ENCODE measurements at regions not wholly inside any gene's neighbourhood (a gene's known extent, or its start where the extent isn't known, plus 50 kb on each side); places are given as distances from the start of the nearest gene placed in this dataset.

DNA sequence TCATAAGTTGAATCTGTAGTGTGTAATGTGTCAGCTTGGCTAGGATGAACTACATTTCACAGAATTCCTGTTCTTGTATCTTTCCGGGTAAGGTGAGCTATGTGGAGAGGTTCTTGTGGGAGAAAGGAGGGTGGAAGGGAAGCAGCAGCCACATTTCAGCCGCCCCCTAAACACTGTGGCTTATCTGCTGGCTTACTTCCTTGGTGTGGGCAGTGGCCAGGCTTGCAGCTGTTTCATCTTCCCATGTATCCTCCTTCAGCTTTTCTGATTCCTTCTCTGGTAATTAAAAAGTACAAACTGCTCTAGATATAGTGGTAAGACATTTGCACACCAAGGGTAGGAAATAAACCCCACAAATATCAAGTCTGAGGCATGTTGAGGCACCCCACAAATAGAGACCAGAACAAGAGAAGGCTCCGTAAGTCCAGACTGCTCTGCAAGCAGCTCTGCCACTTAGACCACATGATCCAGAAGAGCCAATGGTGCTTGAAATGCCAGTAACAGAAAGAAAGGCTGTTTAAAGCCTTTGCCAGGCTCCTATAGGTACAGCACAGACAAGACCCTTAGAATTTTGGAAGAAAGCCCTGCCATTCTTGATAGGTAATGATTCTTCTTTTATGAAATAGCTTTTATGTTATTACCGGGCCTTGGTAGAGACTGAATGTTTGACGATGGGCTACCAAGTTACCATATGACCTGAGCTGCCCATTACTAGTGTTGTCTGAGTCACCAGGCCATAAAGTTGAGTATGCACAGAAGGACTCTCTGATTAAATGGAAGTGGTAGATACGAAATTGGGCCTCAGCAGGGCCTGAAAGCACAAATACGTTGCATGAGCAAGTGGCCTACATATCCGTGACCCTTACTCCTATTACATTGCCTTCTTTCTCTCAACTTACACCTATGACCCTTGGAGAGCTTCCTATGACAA lies 215.0 kb upstream of the SGK1 start:
- no peaks in the 10 kb centered on the region for H3K27me3 Mint-ChIP-seq
- no peaks in the 10 kb centered on the region for H3K9me3 Mint-ChIP-seq
- H3K27ac Mint-ChIP-seq, result no peak overlapping the region
- H3K36me3 Mint-ChIP-seq, result no peaks in the 10 kb centered on the region
- H3K4me3 Mint-ChIP-seq, result no peak overlapping the region
- peaks cover 55% of the 10 kb centered on the region for H3K4me1 Mint-ChIP-seq

DNA sequence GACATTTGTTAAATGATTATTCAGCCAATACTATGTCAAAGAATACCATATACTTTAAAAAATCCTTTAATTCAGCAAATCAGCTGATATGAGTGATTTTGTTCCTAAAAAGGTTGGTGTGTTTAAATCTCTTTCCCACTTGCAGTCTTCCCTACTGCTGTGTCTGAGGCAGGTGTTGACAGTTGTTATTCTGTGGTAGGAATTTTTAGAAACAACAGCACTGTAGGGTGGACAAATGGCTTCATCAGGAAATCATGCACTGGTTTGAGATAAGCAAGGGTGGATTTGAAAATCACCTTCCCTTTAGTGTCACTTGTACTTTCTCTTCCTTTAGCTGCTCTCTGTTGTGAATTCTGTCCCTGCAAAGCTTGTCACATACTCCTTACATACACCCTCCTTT lies 213.7 kb upstream of the SGK1 start:
- Mint-ChIP-seq H3K4me1 (peaks cover 58% of the 10 kb centered on the region), H3K4me3 (no peak overlapping the region), H3K27me3 (no peaks in the 10 kb centered on the region), H3K36me3 (no peaks in the 10 kb centered on the region), H3K9me3 (no peaks in the 10 kb centered on the region), H3K27ac (no peak overlapping the region)

DNA sequence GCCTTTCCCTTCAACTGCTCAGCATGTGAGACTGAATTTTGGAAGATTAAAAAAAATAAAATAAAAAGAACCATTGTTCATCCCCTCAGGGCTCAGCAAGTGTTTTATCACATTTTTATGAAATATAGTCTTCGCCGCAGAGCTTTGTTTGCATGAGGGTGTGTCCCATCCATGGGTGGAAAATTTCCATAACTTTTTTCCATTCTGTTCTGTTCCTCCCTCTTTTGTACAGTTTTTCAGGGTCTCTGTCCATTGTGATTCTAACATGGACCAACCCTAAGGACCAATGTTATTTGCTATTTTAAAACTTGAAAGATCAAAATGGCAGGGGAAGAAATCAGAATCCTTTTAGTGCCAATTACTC lies 213.3 kb upstream of the SGK1 start:
- H3K27ac Mint-ChIP-seq, result no peak overlapping the region
- no peak overlapping the region for H3K4me3 Mint-ChIP-seq
- peaks cover 56% of the 10 kb centered on the region for H3K4me1 Mint-ChIP-seq
- no peaks in the 10 kb centered on the region for H3K27me3 Mint-ChIP-seq
- H3K9me3 Mint-ChIP-seq, result no peaks in the 10 kb centered on the region
- H3K36me3 Mint-ChIP-seq, result no peaks in the 10 kb centered on the region

DNA sequence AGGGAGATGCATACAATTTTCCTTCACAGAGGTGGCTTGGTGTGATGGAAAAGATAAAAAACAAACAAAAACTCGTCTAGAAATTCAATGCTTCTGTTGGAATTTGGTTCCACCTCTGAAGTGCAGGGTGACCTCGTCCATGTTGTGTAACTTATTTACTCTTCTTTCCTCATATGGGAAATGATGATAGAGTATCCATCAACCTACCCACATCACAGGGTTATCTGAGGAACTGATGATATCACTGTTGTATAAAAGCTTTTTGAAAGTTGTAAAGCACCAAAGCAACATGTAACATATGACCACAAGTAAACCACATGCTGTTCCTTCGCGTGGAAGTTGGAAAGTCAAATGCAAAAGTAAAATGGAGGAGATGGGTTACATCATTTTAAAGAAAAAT lies 212.0 kb upstream of the SGK1 start:
- Mint-ChIP-seq H3K36me3 (no peaks in the 10 kb centered on the region), H3K27me3 (no peaks in the 10 kb centered on the region), H3K4me1 (peaks cover 49% of the 10 kb centered on the region), H3K9me3 (no peaks in the 10 kb centered on the region), H3K4me3 (no peak overlapping the region), H3K27ac (peak overlapping the region; percentile 76)

DNA sequence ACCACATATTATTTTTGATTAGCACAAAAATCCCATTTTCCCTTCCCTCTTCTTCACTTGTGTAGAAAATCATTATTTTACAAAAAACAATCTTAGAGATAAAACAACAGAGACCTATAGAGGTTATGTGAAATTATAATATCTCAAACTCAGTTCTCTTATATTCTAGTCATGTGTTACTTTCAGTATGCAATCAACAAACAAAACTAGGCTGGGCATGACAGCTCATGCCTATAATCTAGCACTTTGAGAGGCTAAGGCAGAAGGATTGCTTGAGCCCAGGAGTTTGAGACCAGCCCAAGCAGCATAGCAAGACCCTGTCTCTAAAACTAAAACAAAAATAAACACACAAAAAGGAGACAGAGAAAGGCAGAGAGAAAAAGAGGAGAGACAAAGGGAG lies 211.4 kb upstream of the SGK1 start:
- Mint-ChIP-seq H3K27ac (no peak overlapping the region), H3K36me3 (no peaks in the 10 kb centered on the region), H3K4me3 (no peak overlapping the region)

DNA sequence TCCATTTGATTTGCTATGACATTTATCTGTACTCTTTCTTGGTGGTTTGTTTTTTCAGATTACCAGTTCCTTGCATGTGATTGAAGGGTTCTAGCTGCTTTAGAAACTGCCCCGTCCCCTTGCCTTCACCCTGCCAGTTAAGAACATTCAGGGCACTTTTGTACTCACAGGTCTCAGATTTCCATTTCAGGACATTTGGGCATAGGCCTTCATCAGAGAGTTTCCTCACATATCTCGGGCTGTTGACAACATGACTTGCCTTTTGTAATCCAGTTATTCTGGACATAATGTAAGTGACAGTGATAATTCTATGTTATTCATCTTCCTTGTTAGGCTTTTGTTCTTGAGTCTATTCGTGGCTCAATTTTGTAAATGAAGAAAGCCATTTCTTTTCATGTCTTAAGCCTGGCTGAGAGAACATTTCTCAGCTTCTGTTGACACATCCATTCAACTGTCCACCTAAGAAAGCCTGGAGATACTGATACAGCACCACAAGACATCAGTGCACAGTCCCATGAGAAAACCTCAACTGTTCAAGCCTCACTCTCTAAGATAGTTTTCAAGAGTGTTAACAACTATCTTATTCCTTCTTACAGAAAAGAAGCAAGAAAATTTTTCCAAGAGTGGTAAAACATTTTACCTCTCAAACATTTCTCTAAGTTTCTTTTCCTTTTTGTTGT lies 209.3 kb upstream of the SGK1 start:
- Mint-ChIP-seq H3K4me3 (no peak overlapping the region), H3K9me3 (no peaks in the 10 kb centered on the region), H3K4me1 (peaks cover 47% of the 10 kb centered on the region), H3K27ac (no peak overlapping the region), H3K36me3 (no peaks in the 10 kb centered on the region), H3K27me3 (no peaks in the 10 kb centered on the region)

More for the DNA sequence above, 211.4 kb upstream of the SGK1 start:
- H3K4me1 Mint-ChIP-seq, result peaks cover 47% of the 10 kb centered on the region
- H3K9me3 Mint-ChIP-seq, result no peaks in the 10 kb centered on the region
- no peaks in the 10 kb centered on the region for H3K27me3 Mint-ChIP-seq

DNA sequence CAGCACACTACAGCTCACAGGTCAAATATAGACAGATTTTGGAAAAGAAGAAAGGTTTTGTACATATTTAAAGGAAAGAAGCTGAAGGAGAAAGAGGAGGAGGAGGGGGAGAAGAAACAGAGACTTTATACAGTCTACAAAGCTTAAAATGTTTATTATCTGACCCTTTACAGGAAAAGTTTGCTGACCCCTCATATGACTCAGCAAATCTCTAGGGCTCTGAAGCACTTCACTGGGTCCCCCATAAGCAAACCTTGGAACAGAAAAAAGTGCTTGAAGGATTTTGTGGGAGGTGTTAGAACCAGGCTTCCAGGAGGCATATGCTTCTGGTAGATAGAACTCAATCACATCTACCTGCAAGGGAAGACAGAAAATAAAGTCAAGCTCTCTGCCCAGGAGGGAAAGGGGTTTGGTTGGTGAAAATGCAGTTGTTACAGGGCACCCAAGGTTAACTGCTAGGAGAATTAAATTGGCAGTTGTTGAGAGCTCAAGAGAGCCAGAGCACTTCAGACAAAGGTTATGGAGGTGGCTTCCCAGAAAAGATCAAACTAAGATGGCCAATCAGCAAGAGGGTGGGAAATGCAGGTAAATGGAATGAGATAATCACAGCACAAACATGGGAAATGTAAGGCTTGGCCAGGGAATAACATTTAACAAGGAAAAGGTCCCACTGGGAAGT lies 207.4 kb upstream of the SGK1 start:
- H3K27me3 Mint-ChIP-seq, result no peaks in the 10 kb centered on the region
- no peaks in the 10 kb centered on the region for H3K9me3 Mint-ChIP-seq
- H3K27ac Mint-ChIP-seq, result peak overlapping the region; percentile 8
- no peaks in the 10 kb centered on the region for H3K36me3 Mint-ChIP-seq
- H3K4me3 Mint-ChIP-seq, result no peak overlapping the region
- H3K4me1 Mint-ChIP-seq, result peaks cover 56% of the 10 kb centered on the region

DNA sequence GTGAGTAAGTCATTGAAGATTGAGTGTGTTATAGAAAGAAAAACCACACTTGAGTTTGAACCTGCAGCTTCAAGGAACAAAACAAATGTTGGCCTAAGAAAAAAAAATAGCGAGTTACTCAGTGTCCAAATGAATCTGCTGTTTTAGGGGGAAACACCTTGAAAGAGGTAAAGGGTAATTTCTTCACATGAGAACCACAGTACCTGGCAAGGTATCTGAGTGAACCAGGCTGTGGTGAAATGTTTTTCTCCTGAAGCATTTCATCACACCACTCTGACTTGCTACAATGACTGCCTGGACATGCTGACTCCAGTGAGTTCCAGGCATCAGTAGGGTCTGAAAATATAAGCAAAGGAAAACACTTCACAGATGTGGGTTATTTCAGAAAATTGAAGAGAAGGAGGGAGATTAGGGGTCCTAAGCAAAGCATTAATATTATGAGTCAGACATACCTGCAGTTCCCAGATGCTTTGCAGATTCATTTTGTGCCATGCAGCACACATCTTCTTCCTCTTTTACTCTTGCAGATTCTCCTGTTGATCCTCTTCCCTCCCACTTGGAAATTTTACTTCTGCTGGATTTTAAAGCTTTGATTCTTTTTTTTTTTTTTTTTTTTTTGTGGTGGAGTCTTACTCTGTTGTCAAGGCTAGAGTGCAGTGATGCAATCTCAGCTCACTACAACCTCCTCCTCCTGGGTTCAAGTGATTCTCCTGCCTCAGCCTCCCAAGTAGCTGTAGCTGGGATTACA lies 206.2 kb upstream of the SGK1 start:
- H3K4me1 Mint-ChIP-seq, result peaks cover 55% of the 10 kb centered on the region
- H3K4me3 Mint-ChIP-seq, result no peak overlapping the region
- peak overlapping the region; percentile 56 for H3K27ac Mint-ChIP-seq
- no peaks in the 10 kb centered on the region for H3K27me3 Mint-ChIP-seq
- H3K36me3 Mint-ChIP-seq, result no peaks in the 10 kb centered on the region
- H3K9me3 Mint-ChIP-seq, result no peaks in the 10 kb centered on the region

DNA sequence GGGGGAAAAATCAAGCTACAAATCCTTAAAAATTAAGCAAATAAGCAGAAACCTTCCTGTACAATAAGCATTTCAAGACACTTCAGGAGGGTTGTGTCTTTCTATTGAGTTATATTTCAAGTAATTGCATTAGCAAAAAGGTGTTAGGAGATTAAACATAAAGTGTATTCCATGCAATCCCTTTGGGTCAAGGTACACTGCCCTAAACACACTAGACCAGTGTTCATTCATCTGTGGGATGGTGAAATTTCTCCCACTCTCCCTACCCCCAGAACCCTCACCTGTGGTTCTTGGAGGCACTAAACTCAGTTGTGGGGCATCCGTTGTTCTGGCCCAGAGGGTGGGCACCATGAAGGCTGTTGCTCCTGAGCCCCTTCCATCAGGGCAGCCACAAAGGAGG lies 205.1 kb upstream of the SGK1 start:
- no peaks in the 10 kb centered on the region for H3K36me3 Mint-ChIP-seq
- no peaks in the 10 kb centered on the region for H3K9me3 Mint-ChIP-seq
- no peak overlapping the region for H3K4me3 Mint-ChIP-seq
- H3K27me3 Mint-ChIP-seq, result no peaks in the 10 kb centered on the region
- H3K27ac Mint-ChIP-seq, result no peak overlapping the region
- H3K4me1 Mint-ChIP-seq, result peaks cover 64% of the 10 kb centered on the region

DNA sequence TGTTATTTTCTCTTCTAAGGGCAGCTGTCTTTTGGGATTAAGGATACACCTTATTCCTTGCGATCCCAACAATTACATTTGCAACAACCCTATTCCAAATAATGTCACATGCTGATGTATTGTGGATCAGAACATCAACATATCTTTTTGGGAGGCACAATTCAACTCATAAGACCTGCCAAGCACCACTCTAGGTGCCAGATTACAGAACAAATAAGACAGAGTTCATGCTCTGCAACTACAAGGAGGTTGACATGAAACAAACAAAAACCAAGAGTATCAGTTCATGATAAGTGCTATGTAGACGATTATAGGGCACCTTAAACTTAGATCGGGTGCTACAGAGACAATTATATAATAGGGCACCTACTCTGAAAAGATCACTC lies 203.2 kb upstream of the SGK1 start:
- H3K4me1 Mint-ChIP-seq, result peaks cover 65% of the 10 kb centered on the region
- peak overlapping the region; percentile 1 for H3K27ac Mint-ChIP-seq
- no peaks in the 10 kb centered on the region for H3K9me3 Mint-ChIP-seq
- no peak overlapping the region for H3K4me3 Mint-ChIP-seq
- no peaks in the 10 kb centered on the region for H3K27me3 Mint-ChIP-seq
- no peaks in the 10 kb centered on the region for H3K36me3 Mint-ChIP-seq

DNA sequence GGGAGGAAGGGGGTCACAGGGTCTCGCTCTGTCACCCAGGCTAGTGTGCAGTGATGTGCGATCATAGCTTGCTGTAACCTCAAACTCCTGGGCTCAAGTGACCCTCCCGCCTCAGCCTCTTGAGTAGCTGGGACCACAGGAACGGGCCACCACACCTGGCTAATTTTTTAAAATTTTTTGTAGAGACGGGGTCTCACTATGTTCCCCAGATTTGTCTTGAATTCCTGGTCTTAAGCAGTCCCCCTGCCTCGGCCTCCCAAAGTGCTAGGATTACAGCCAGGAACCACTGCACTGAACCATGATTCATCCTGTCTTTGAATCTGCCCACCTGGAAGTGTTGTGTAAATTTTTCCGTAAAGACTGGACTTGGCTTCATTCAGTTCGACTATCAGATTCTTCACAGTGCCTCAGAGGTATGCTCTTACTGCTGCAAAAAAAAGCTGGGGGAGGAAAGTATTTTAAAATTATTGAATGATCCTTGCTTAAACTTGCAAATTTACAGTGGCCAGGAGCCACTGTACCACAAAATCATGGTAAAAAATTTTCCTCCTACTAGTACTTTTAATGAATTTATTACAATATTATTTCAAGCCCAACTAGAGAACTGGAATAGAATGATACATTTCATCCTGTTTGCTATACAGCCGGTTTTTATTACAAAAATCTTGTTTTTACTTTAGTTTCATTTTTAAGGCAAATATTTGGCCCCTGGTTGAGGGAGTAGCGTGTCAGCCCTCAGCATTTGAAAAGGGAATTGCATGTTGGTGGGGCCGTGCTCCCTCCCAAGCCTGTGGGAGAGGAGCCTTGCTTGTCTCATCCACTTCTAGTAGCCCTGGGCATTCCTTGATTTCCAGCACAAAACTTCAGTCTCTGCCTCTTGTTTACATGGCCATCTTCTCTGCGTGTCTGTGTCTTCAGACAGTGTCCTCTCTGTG lies 202.5 kb upstream of the SGK1 start:
- peaks cover 64% of the 10 kb centered on the region for H3K4me1 Mint-ChIP-seq
- H3K27ac Mint-ChIP-seq, result peak overlapping the region; percentile 1

DNA sequence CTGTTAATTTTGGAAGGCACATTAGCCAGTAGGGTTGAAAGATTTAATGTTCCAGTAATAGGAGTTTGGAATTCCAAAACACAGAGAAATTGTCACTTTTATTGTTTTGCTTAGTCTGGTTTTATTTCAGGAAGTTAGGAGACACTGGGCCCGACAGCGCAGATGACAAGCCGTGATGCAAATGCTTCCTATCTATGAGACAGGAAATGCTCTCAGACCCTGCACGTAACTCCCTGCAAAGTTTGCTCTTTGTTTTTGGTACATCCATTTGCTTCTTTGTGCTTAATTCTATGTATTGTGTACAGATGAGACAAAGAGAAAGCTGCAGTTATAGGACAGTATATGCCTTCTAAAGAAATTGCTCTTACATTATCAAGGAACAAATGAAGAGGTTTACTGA lies 201.6 kb upstream of the SGK1 start:
- no peaks in the 10 kb centered on the region for H3K27me3 Mint-ChIP-seq
- no peaks in the 10 kb centered on the region for H3K36me3 Mint-ChIP-seq
- peak overlapping the region; percentile 73 for H3K4me3 Mint-ChIP-seq
- H3K27ac Mint-ChIP-seq, result peak overlapping the region; percentile 79
- H3K4me1 Mint-ChIP-seq, result peaks cover 56% of the 10 kb centered on the region
- H3K9me3 Mint-ChIP-seq, result no peaks in the 10 kb centered on the region

More for the DNA sequence above, 202.5 kb upstream of the SGK1 start:
- no peaks in the 10 kb centered on the region for H3K9me3 Mint-ChIP-seq
- H3K27me3 Mint-ChIP-seq, result no peaks in the 10 kb centered on the region
- H3K4me3 Mint-ChIP-seq, result no peak overlapping the region
- H3K36me3 Mint-ChIP-seq, result no peaks in the 10 kb centered on the region

DNA sequence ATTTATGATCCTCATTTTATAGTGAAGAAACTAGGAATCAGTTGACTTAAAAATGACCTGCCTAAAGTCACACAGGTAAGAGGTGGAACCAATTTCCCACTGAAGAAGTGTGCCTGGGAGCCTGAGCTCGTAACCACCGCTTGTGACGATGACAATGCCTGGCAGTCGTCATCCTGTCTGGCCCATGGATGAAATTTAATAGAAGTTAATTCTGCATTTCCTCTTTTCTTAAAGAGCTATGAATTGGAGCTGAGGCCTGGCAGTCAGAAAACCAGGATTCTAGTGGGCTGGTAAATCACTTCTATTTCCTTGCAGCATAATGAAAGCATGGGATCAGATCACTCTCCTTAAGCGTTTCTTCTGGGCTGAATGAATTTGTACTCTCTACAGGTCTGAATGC lies 200.0 kb upstream of the SGK1 start:
- H3K36me3 Mint-ChIP-seq, result no peaks in the 10 kb centered on the region
- H3K9me3 Mint-ChIP-seq, result no peaks in the 10 kb centered on the region
- peaks cover 42% of the 10 kb centered on the region for H3K4me1 Mint-ChIP-seq
- H3K27me3 Mint-ChIP-seq, result no peaks in the 10 kb centered on the region
- no peak overlapping the region for H3K27ac Mint-ChIP-seq
- no peak overlapping the region for H3K4me3 Mint-ChIP-seq

DNA sequence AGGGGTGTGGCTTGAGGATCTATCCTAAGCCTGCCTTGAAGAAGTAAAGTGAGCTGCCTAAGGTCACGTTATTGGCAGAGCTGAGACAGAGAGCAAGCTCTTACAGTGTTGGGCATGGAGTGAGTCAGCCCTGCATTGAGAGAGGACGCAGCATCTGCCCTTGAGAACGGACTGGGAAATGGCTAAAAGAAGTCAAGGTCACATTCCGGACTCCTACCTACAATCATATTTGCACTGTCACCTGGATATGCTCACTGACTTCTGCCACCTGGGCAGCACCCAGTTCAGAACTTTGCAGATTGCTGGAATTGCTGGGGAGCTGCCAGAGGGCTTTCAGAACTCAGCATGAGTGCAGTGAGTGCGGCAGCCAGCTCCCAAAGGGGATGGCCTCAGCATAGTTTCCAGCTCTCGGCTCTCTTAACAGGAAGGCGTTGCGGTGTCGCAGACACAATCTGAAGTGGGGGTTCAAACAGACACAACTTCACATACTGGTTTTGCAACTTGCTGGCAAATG lies 199.3 kb upstream of the SGK1 start:
- Mint-ChIP-seq H3K9me3 (no peaks in the 10 kb centered on the region), H3K36me3 (no peaks in the 10 kb centered on the region), H3K4me1 (peaks cover 39% of the 10 kb centered on the region), H3K4me3 (no peak overlapping the region), H3K27ac (no peak overlapping the region), H3K27me3 (no peaks in the 10 kb centered on the region)
